ENCODE measurements at regions not wholly inside any gene's neighbourhood (a gene's known extent, or its start where the extent isn't known, plus 50 kb on each side); places are given as distances from the start of the nearest gene placed in this dataset.

- no peak for TF ChIP-seq CTCF (IDR thresholded peaks at IDR 0.05)
- Mint-ChIP-seq H3K36me3 (no peaks in the 10 kb centered on the region), H3K27me3 (ENCODE audit: low read depth in 3 of 3) (peaks cover 0 to 5% (median 2%) of the 10 kb centered on the region in 3 donors), H3K27ac (peak overlapping the region in 6 of 7 donors; percentile 82 to 96 (median 94)), H3K4me3 (no peak overlapping the region), H3K4me1 (peaks cover 22% of the 10 kb centered on the region), H3K9me3 (peaks cover 0 to 3% (median 0%) of the 10 kb centered on the region in 7 donors)
- 100% methylated on average over 1 of the region's 2 CpGs for WGBS (ENCODE audit: insufficient coverage)
- Histone ChIP-seq H3K27me3 (ENCODE audit: control insufficient read depth in 2 of 2, insufficient read depth in 2 of 2, low read length in 2 of 2) (no peaks in the 10 kb centered on the region), H3K9ac (ENCODE audit: insufficient read depth, low read length, poor library complexity, severe bottlenecking) (no peak overlapping the region), H3K36me3 (replicated peaks in 1 of 2; ENCODE audit: control insufficient read depth in 1 of 2, insufficient read depth in 2 of 2, low read length in 2 of 2) (no peaks in the 10 kb centered on the region), H4K20me1 (ENCODE audit: insufficient read depth, low read length) (no peaks in the 10 kb centered on the region), H3K4me1 (ENCODE audit: control insufficient read depth in 1 of 2, insufficient read depth in 2 of 2, low read length in 2 of 2) (peaks cover 16% of the 10 kb centered on the region in 2 donors), H3K27ac (ENCODE audit: low read depth in 1 of 2, low read length in 2 of 2) (no peak overlapping the region), H3K4me2 (replicated peaks; ENCODE audit: extremely low read depth, low read length, poor library complexity, severe bottlenecking) (no peak overlapping the region), H3K9me3 (replicated peaks in 1 of 2; ENCODE audit: control insufficient read depth in 1 of 2, insufficient read depth in 1 of 2, low read length in 2 of 2) (no peaks in the 10 kb centered on the region), H2AFZ (ENCODE audit: insufficient read depth, low read depth, low read length, poor library complexity, severe bottlenecking) (no peak overlapping the region), H3K79me2 (ENCODE audit: insufficient read depth, low read length) (no peaks in the 10 kb centered on the region), H3K4me3 (replicated peaks in 1 of 3; ENCODE audit: low read depth in 2 of 3, low read length in 3 of 3) (no peak overlapping the region)
- intact Hi-C loops (cut with micrococcal nuclease): loop anchor here (5.0 to 10.0 kb wide), 2 partner anchors 52 to 55 kb away; partner anchors contain the start of gene DIPK2A (in 1 of the 2)
- DNase-seq: no peak
Observed at GRCh38 chr3:144029769-144030168, 58.1 kb downstream of the DIPK2A start.

GRCh38 chr3:144031938-144032337, 60.3 kb downstream of the DIPK2A start:
- TF ChIP-seq CTCF (IDR thresholded peaks at IDR 0.05): no peak
- peaks cover 0 to 5% (median 2%) of the 10 kb centered on the region in 3 donors for H3K27me3 Mint-ChIP-seq (ENCODE audit: low read depth in 3 of 3)
- H3K9me3 Mint-ChIP-seq: peaks cover 0 to 3% (median 0%) of the 10 kb centered on the region in 7 donors
- no peaks in the 10 kb centered on the region for H3K9me3 ChIP-seq (replicated peaks in 1 of 2; ENCODE audit: control insufficient read depth in 1 of 2, insufficient read depth in 1 of 2, low read length in 2 of 2)
- no peaks in the 10 kb centered on the region for H3K27me3 ChIP-seq (ENCODE audit: control insufficient read depth in 2 of 2, insufficient read depth in 2 of 2, low read length in 2 of 2)
- intact Hi-C loops (cut with micrococcal nuclease): no loop called here
- H3K27ac Mint-ChIP-seq: peak overlapping the region in 2 of 7 donors; percentile 68
- H3K4me1 ChIP-seq (ENCODE audit: control insufficient read depth in 1 of 2, insufficient read depth in 2 of 2, low read length in 2 of 2): peaks cover 16% of the 10 kb centered on the region in 2 donors
- DNase-seq: no peak
- no peaks in the 10 kb centered on the region for H3K36me3 ChIP-seq (replicated peaks in 1 of 2; ENCODE audit: control insufficient read depth in 1 of 2, insufficient read depth in 2 of 2, low read length in 2 of 2)
- H3K27ac ChIP-seq (ENCODE audit: low read depth in 1 of 2, low read length in 2 of 2): no peak overlapping the region
- H3K4me3 Mint-ChIP-seq: no peak overlapping the region
- no peak overlapping the region for H2AFZ ChIP-seq (ENCODE audit: insufficient read depth, low read depth, low read length, poor library complexity, severe bottlenecking)
- H3K4me2 ChIP-seq (replicated peaks; ENCODE audit: extremely low read depth, low read length, poor library complexity, severe bottlenecking): no peak overlapping the region
- no peaks in the 10 kb centered on the region for H3K36me3 Mint-ChIP-seq
- no peak overlapping the region for H3K4me3 ChIP-seq (replicated peaks in 1 of 3; ENCODE audit: low read depth in 2 of 3, low read length in 3 of 3)
- H4K20me1 ChIP-seq (ENCODE audit: insufficient read depth, low read length): no peaks in the 10 kb centered on the region
- H3K9ac ChIP-seq (ENCODE audit: insufficient read depth, low read length, poor library complexity, severe bottlenecking): no peak overlapping the region
- no peaks in the 10 kb centered on the region for H3K79me2 ChIP-seq (ENCODE audit: insufficient read depth, low read length)
- H3K4me1 Mint-ChIP-seq: peaks cover 22% of the 10 kb centered on the region
- WGBS (ENCODE audit: insufficient coverage): 84% methylated on average over 3 of the region's 5 CpGs

Data from CD14-positive monocyte (primary cell).